HG02798 (cell line): ENCODE measurements at regions not wholly inside any gene's neighbourhood (a gene's known extent, or its start where the extent isn't known, plus 50 kb on each side); places are given as distances from the start of the nearest gene placed in this dataset.

ENCODE experiments used
- ATAC-seq: cut with Tn5 transposase; IDR thresholded peaks from one replicate; pipeline ENCODE4 v1.9.1; 2021; ENCODE audit warnings: mild to moderate bottlenecking; ENCODE audit not compliant: unreplicated experiment, poor library complexity

DNA sequence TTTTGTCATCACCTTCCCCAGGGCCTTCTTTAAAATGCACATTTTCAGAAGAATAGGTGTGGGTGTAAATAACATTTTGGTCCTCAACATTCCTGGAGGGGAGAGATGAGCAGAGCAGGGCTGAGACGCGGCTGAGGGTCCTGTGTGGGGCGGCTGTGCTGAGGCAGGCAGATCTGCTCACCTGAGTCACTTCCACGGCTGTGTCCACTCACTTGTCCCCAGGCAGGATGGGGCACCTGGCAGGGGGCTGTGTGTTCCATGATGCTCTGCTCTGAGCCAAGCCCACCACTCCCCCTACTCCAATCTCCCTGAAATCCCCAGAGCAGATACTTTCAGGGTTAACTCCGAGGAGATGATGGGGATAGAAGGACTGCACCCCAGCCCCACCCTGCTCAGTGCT is 93.8 kb downstream of the GLRX3 start:
- no peak for ATAC-seq

DNA sequence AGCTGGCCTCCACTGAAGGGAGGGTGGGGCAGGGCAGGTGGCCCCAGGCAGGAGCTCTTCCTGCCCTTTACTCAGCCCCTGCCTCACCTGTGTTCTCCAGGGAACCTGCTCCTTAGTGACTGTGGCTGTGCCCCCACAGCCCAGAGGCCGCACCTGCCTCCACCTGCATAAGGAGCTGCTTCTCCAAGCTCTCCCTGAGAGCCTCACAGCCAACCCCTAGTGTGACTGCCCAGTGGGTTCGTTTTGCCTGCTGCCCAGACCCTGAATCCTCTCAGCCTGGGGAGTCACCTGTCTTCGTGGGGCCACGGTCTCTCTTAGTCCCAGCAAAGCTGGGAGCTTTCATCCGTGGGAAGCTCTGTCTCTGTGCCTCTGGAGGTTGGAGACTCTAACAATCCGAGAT is 94.4 kb downstream of the GLRX3 start:
- no peak for ATAC-seq

- ATAC-seq, result no peak
These were observed 95.1 kb downstream of the GLRX3 start for GRCh38 chr10:130231251-130231741.

- ATAC-seq, result no peak
These were observed 96.2 kb downstream of the GLRX3 start for GRCh38 chr10:130232166-130233034.

DNA sequence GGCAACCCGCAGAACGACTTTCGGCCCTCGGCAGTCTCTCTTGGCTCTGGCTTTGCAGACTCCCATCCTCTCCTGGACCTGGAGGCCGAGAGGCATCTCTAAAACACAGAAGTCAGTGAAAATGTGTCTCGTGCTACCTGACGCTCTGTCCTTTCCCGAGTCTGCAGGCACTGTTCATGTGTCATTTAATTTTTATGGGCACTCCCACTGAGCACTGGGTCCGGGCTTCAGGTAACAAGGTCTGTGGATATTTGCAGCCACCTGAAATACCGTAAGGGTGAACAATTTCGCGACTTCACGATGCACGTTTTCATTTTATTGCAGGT is 96.8 kb downstream of the GLRX3 start:
- ATAC-seq, result no peak

- no peak for ATAC-seq
These were observed 97.2 kb downstream of the GLRX3 start for GRCh38 chr10:130233426-130233825.

DNA sequence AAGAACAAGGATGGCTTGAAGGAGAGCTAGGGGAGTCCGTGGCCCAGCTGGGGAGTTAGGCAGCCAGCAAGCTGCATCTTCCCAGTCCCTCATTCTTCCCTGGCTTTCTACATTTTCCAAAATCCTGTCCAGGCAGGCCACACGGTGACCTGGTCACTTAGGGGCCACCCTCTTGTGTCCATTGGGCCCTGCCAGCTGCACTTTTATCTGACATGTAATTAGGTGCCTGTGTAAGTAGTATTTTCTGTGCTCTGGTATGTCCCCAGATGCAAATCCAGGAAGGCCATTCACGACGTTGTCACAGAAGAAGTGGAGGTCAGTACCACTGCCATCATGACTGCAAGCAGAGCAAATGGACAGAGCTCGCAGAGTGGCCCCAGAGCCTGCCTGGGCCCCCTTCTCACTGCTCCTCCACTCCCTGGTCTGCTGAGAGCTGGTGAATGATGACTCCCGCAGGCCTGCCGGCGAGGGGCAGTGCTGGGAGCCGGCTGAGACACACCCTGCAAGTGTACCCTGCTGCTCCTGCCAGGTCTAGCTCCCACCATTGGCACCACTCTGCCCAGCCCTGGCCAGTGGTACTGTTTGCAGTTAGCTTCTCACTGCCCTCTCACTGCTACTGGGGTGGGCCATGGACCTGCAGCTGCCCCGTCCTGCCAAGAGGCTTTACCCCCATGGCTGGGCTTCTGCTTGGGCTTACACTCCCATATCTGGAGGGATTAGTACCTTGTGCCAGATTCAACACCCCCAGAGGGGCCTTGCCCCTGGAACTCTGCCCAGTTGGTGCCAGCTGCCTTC is 98.2 kb downstream of the GLRX3 start:
- ATAC-seq, result no peak

GRCh38 chr10:130236711-130237110 is 100.5 kb downstream of the GLRX3 start:
- no peak for ATAC-seq

DNA sequence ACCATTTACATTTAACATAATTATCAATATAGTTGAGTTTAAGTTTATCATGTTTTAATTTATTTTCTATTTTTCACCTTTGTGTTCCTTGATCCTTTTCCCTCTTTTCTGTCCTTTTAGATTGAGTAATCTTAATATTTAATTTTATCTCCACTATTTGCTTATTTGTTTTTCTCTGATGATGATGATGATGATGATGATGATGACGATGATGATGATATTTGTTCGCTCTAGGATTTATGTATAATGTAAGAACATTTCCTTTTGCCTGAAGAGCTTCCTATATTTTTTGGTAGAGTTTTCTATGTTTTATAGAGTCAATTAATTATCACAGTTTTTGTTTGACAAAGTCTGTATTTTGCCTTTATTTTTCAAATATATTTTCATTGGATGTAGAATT is 104.2 kb downstream of the GLRX3 start:
- no peak for ATAC-seq

GRCh38 chr10:130242513-130242912 is 106.3 kb downstream of the GLRX3 start:
- ATAC-seq, result no peak

DNA sequence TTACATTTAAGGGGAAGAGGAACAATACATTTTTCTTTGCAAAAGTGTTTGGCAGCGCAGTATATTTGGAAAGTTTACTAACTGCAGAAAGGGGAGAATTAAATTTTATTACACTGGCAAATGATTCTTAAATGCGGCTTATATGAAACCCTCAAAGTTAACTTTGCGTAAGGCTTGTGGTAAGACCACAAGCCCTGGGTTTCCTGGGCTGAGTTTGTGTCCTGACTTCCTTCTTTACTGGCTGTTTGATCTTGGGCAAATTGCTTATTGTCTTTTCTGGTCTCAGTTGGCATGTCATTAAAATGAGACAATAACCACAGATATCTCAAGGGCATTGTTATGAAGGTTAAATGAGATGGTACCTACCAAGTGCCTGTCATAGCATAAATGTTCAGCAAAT is 106.8 kb downstream of the GLRX3 start:
- no peak for ATAC-seq

GRCh38 chr10:130244031-130244927 is 108.1 kb downstream of the GLRX3 start:
- no peak for ATAC-seq

DNA sequence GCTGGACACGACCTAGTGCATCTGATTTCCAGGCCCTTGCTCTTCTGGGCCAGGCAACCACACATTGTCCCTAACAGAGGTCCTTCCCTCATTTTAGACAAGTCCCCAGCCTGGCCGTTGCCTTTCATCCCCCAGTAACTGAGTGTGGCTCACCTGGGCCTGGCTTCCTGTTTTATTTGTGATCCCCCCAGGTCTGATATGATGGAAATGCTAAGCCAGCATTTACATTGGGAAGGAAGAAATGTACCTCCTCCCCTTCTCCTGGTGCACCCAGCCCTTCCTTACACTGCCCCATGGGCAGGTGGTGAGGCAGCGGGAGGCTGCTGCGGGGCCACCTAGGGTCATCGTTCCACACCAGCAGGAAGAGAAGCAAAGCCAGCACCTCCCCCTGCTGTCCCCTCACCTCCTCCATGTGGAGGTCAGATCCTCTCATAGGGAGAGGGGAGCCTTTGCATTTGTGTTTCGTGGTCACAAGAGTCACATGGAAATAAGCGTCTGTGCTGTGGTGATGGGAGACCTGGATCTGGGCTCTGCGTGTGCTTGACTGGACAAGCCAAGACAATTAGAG is 108.8 kb downstream of the GLRX3 start:
- ATAC-seq, result no peak

- no peak for ATAC-seq
These were observed 109.9 kb downstream of the GLRX3 start for GRCh38 chr10:130246113-130246512.

DNA sequence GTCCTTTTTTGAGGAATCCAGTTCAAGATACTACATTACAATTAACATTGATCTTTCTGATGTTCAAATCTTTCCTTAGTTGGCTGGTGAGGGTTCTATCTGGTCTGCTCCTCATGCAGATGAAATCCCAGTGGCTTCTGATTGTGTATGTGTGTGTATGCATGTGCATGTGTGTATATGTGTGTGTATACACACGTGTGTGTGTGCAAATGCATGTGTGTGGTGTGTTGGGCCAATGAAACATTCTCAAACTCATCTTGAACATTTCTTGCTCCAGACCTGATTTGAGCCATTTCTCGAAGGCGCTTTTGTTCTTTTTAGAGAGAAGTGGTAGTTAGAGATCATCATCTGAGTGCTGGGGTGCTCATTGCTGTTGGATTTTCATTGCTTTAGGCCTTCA is 113.9 kb downstream of the GLRX3 start:
- no peak for ATAC-seq

DNA sequence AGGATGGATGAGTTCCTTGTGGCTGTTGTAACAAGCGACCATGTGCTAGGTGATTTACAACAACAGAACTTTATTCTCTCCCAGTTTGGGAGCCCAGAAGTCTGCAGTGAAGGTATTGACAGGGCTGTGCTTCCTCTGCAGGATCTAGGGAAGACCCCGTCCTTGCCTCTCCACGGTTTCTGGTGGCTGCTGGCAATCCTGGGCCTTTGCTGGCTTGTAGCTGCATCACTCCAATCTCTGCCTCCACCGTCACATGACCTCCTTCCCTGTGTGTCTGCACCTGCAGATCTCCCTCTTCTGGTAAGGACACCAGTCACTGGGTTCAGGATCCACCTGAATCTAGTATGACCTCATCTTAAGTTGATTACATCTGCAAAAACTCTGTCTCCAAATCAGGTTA is 115.6 kb downstream of the GLRX3 start:
- no peak for ATAC-seq

GRCh38 chr10:130254243-130254642 is 118.1 kb downstream of the GLRX3 start:
- no peak for ATAC-seq

- no peak for ATAC-seq
These were observed 118.5 kb downstream of the GLRX3 start for GRCh38 chr10:130254662-130255061.

- ATAC-seq, result no peak
These were observed 119.6 kb downstream of the GLRX3 start for GRCh38 chr10:130255777-130256176.

GRCh38 chr10:130257897-130258296 is 121.7 kb downstream of the GLRX3 start:
- ATAC-seq, result no peak
